ENCODE measurements at regions not wholly inside any gene's neighbourhood (a gene's known extent, or its start where the extent isn't known, plus 50 kb on each side); places are given as distances from the start of the nearest gene placed in this dataset.

DNA sequence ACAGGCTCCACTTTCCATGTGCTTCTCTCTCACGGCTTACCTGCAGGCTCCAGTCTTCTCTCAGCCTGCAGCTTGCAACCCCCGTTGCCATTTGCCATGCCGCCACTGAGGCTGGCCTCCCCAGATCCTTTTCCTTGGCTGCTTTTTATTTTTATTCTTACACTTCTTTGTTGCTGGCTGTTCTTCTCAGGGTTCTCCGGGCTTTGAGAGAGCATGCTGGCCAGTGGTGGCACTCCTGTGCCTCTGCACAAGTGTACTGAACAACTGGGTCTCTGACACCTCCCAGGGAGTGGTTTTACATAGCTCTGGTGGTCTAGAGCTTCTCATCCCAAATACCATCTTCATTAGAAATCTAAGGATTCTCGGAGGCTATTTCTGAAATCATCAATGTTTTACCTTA, 241.7 kb upstream of the MTNR1B start:
- TF ChIP-seq NFIC (IDR thresholded peaks at IDR 0.05): no peak
- no peak for TF ChIP-seq CREB1 (IDR thresholded peaks at IDR 0.05; ENCODE audit: low read depth)
- TF ChIP-seq ZBTB7A (IDR thresholded peaks at IDR 0.05; ENCODE audit: low read depth): no peak
- TF ChIP-seq EGR1 (IDR thresholded peaks at IDR 0.05): no peak
- TF ChIP-seq, protein P1, sequence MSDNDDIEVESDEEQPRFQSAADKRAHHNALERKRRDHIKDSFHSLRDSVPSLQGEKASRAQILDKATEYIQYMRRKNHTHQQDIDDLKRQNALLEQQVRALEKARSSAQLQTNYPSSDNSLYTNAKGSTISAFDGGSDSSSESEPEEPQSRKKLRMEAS (IDR thresholded peaks at IDR 0.05): no peak
- no peak for TF ChIP-seq FOXM1 (IDR thresholded peaks at IDR 0.05; ENCODE audit: borderline replicate concordance, low read depth)
- TF ChIP-seq TCF12 (IDR thresholded peaks at IDR 0.05; ENCODE audit: low read depth): no peak
- TF ChIP-seq CEBPB (IDR thresholded peaks at IDR 0.05): no peak
- no peak for TF ChIP-seq RAD21 (IDR thresholded peaks at IDR 0.05; ENCODE audit: low read depth)
- no peak for TF ChIP-seq YY1 (IDR thresholded peaks at IDR 0.05; ENCODE audit: low read depth)
- TF ChIP-seq, protein P2, sequence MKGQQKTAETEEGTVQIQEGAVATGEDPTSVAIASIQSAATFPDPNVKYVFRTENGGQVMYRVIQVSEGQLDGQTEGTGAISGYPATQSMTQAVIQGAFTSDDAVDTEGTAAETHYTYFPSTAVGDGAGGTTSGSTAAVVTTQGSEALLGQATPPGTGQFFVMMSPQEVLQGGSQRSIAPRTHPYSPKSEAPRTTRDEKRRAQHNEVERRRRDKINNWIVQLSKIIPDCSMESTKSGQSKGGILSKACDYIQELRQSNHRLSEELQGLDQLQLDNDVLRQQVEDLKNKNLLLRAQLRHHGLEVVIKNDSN (IDR thresholded peaks at IDR 0.05): no peak
- TF ChIP-seq EP300 (IDR thresholded peaks at IDR 0.05; ENCODE audit: borderline replicate concordance): no peak
- TF ChIP-seq, protein P3, sequence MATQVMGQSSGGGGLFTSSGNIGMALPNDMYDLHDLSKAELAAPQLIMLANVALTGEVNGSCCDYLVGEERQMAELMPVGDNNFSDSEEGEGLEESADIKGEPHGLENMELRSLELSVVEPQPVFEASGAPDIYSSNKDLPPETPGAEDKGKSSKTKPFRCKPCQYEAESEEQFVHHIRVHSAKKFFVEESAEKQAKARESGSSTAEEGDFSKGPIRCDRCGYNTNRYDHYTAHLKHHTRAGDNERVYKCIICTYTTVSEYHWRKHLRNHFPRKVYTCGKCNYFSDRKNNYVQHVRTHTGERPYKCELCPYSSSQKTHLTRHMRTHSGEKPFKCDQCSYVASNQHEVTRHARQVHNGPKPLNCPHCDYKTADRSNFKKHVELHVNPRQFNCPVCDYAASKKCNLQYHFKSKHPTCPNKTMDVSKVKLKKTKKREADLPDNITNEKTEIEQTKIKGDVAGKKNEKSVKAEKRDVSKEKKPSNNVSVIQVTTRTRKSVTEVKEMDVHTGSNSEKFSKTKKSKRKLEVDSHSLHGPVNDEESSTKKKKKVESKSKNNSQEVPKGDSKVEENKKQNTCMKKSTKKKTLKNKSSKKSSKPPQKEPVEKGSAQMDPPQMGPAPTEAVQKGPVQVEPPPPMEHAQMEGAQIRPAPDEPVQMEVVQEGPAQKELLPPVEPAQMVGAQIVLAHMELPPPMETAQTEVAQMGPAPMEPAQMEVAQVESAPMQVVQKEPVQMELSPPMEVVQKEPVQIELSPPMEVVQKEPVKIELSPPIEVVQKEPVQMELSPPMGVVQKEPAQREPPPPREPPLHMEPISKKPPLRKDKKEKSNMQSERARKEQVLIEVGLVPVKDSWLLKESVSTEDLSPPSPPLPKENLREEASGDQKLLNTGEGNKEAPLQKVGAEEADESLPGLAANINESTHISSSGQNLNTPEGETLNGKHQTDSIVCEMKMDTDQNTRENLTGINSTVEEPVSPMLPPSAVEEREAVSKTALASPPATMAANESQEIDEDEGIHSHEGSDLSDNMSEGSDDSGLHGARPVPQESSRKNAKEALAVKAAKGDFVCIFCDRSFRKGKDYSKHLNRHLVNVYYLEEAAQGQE (IDR thresholded peaks at IDR 0.05; ENCODE audit: low read depth): no peak
- no peak for TF ChIP-seq TEAD4 (IDR thresholded peaks at IDR 0.05)
- TF ChIP-seq TAF1 (IDR thresholded peaks at IDR 0.05; ENCODE audit: low read depth): no peak

DNA sequence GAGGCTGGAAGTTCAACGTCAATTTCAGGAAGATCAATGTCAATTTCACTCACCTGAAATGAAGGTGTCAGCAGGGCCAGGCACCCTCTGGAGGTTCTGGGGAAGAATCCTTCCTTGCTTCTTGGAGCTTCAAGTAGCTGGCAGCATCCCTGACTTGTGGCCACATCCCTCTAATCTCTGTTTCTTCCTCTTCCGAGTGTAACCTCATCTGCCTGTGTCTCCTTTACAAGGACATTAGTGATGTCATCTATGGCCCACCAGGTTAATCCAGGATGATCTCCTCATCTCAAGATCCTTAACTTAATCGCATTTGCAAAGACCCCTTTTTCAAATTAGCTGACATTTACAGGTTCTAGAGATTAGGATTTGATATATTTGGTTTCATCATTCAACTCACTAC, 240.8 kb upstream of the MTNR1B start:
- no peak for TF ChIP-seq RAD21 (IDR thresholded peaks at IDR 0.05; ENCODE audit: low read depth)
- TF ChIP-seq ZBTB7A (IDR thresholded peaks at IDR 0.05; ENCODE audit: low read depth): no peak
- TF ChIP-seq YY1 (IDR thresholded peaks at IDR 0.05; ENCODE audit: low read depth): no peak
- TF ChIP-seq, protein P3 (IDR thresholded peaks at IDR 0.05; ENCODE audit: low read depth): no peak
- no peak for TF ChIP-seq NFIC (IDR thresholded peaks at IDR 0.05)
- TF ChIP-seq CREB1 (IDR thresholded peaks at IDR 0.05; ENCODE audit: low read depth): no peak
- TF ChIP-seq EGR1 (IDR thresholded peaks at IDR 0.05): no peak
- TF ChIP-seq EP300 (IDR thresholded peaks at IDR 0.05; ENCODE audit: borderline replicate concordance): no peak
- no peak for TF ChIP-seq TAF1 (IDR thresholded peaks at IDR 0.05; ENCODE audit: low read depth)
- TF ChIP-seq, protein P2 (IDR thresholded peaks at IDR 0.05): no peak

DNA sequence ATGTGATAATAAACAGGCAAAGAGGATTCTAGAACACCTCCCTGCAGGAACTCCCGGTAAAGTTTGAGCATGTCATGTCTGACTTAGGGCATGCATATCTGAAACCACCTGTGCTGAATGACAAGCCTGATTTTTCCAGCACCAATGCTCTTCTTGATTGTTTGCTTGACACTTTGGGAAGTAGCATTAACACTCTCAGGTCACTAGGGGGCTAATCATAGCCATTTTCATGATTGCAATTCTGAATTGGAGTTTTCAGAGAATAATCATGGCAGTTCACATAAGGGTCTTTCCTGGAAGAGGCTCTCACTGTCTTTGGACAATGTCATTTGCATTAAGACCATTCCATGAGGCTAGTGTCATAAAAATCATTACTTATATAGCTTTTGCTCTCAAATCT, 234.4 kb upstream of the MTNR1B start:
- no peak for TF ChIP-seq ZBTB7A (IDR thresholded peaks at IDR 0.05; ENCODE audit: low read depth)
- no peak for TF ChIP-seq TAF1 (IDR thresholded peaks at IDR 0.05; ENCODE audit: low read depth)
- TF ChIP-seq YY1 (IDR thresholded peaks at IDR 0.05; ENCODE audit: low read depth): no peak
- TF ChIP-seq, protein P1 (IDR thresholded peaks at IDR 0.05): no peak
- TF ChIP-seq CREB1 (IDR thresholded peaks at IDR 0.05; ENCODE audit: low read depth): no peak
- TF ChIP-seq CEBPB (IDR thresholded peaks at IDR 0.05): no peak
- no peak for TF ChIP-seq EP300 (IDR thresholded peaks at IDR 0.05; ENCODE audit: borderline replicate concordance)
- no peak for TF ChIP-seq FOXM1 (IDR thresholded peaks at IDR 0.05; ENCODE audit: borderline replicate concordance, low read depth)
- TF ChIP-seq EGR1 (IDR thresholded peaks at IDR 0.05): no peak
- no peak for TF ChIP-seq NFIC (IDR thresholded peaks at IDR 0.05)

DNA sequence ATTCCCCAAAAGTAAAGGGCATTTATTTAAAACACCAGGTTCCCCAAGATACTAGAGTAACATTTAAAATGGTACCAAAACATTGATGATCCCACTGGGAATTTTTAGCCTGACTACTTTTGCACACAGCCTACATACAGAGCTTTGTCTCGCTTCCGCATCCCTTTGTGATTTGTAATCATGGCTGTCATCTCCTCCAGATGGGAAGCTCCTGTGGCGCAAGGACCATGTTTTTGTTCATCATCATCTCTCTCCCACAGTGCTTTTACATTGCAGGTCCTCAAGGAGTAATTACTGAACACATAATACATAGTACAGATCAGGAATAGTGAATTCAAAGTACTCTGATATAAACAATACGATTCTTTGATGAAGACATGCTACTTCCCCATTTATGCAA, 231.2 kb upstream of the MTNR1B start:
- TF ChIP-seq CEBPB (IDR thresholded peaks at IDR 0.05) (no peak), TAF1 (IDR thresholded peaks at IDR 0.05; ENCODE audit: low read depth) (no peak), EP300 (IDR thresholded peaks at IDR 0.05; ENCODE audit: borderline replicate concordance) (no peak)
- TF ChIP-seq, protein P2 (IDR thresholded peaks at IDR 0.05): no peak

DNA sequence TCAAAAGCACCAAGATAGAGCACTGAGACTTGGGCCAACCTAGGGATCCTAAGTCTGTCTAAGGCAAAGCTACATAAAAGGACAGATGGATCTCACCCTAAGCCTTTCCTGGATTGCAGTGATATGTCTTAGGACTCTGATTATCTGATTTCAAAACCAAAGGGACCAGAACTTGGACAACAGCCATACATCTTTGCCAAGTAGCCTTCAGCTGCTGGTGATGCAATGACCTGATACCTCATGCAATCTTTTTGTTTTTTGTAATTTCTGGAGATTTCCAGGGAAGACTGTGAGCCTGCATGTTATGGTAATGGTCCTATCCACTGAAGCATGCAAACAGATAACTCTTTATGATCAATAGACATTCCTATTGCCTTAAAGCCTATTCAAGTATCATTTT, 230.4 kb upstream of the MTNR1B start:
- TF ChIP-seq TAF1 (IDR thresholded peaks at IDR 0.05; ENCODE audit: low read depth) (no peak), YY1 (IDR thresholded peaks at IDR 0.05; ENCODE audit: low read depth) (no peak), EP300 (IDR thresholded peaks at IDR 0.05; ENCODE audit: borderline replicate concordance) (no peak), TEAD4 (IDR thresholded peaks at IDR 0.05) (no peak), ZBTB7A (IDR thresholded peaks at IDR 0.05; ENCODE audit: low read depth) (no peak), TCF12 (IDR thresholded peaks at IDR 0.05; ENCODE audit: low read depth) (no peak)
- TF ChIP-seq, protein P1 (IDR thresholded peaks at IDR 0.05): no peak
- TF ChIP-seq, protein P3 (IDR thresholded peaks at IDR 0.05; ENCODE audit: low read depth): no peak
